22Rv1 (cell line): ENCODE measurements at regions not wholly inside any gene's neighbourhood (a gene's known extent, or its start where the extent isn't known, plus 50 kb on each side); places are given as distances from the start of the nearest gene placed in this dataset.

Source experiments
- ZFX ChIP-seq: fragments of 450-650 bp; IDR thresholded peaks from 2 replicates; pipeline ENCODE4 v1.6.1; 2017; ENCODE audit warnings: antibody characterized with exemption, borderline replicate concordance
- TF ChIP-seq, protein P1 (sequence below): fragments of 450-650 bp; IDR thresholded peaks from 2 replicates; pipeline ENCODE4 v1.5.1; 2017; ENCODE audit warnings: mild to moderate bottlenecking

DNA sequence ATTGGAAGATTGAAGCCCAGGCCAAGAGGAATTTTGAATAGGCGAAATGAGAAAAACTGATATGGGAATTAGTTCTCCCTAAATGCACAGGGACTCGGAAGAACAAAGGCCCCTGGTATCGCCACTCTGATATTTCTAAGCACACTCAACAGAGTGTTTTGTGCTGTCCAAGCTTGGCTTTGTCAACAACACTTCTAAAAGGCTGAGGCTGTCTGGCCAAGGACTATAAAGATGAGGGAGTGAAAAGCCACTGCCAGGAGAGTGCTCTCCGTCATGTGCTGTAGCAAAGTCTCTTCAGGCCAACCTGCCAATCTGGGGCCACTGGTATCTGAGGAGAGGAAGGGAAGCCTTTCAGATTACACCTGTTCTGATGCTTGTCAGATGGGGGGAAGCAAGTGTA lies 611.2 kb upstream of the PIK3C3 start:
- TF ChIP-seq, protein P1, sequence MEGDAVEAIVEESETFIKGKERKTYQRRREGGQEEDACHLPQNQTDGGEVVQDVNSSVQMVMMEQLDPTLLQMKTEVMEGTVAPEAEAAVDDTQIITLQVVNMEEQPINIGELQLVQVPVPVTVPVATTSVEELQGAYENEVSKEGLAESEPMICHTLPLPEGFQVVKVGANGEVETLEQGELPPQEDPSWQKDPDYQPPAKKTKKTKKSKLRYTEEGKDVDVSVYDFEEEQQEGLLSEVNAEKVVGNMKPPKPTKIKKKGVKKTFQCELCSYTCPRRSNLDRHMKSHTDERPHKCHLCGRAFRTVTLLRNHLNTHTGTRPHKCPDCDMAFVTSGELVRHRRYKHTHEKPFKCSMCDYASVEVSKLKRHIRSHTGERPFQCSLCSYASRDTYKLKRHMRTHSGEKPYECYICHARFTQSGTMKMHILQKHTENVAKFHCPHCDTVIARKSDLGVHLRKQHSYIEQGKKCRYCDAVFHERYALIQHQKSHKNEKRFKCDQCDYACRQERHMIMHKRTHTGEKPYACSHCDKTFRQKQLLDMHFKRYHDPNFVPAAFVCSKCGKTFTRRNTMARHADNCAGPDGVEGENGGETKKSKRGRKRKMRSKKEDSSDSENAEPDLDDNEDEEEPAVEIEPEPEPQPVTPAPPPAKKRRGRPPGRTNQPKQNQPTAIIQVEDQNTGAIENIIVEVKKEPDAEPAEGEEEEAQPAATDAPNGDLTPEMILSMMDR: no peak
- TF ChIP-seq ZFX: no peak
